Heart right ventricle (tissue), 16 donors: ENCODE measurements at regions not wholly inside any gene's neighbourhood (a gene's known extent, or its start where the extent isn't known, plus 50 kb on each side); places are given as distances from the start of the nearest gene placed in this dataset.

ENCODE experiments used
- ATAC-seq, 8 donors: fragments of 200-7000 bp; cut with Tn5 transposase; one replicate each; pipeline ENCODE4 v1.9.1; 2020; ENCODE audit warnings: mild to moderate bottlenecking in 8 of 8, moderate library complexity in 8 of 8, moderate number of reproducible peaks in 1 of 8
- DNase-seq, 2 donors: peaks; one replicate each; pipeline ENCODE4 v3.0.0-alpha.2; 2020
- H3K27ac ChIP-seq, 10 donors: fragments of 200-600 bp; sonication (generic) in 2 of 10; one replicate each; pipeline versions ENCODE4 v1.5.0 to v1.8.0; 2020 to 2022; ENCODE audit warnings: mild to moderate bottlenecking in 3 of 10
- H3K27me3 ChIP-seq, 7 donors: fragments of 200-600 bp; one replicate each; pipeline ENCODE4 v1.8.0; 2021 to 2022; ENCODE audit warnings: mild to moderate bottlenecking in 2 of 7
- H3K36me3 ChIP-seq, 9 donors: fragments of 200-600 bp; sonication (generic) in 1 of 9; one replicate each; pipeline versions ENCODE4 v1.5.0 to v1.8.0; 2020 to 2022; ENCODE audit warnings: mild to moderate bottlenecking in 2 of 9
- H3K4me1 ChIP-seq, 9 donors: fragments of 200-600 bp; sonication (generic) in 1 of 9; one replicate each; pipeline versions ENCODE4 v1.5.0 to v1.8.0; 2020 to 2022; ENCODE audit warnings: mild to moderate bottlenecking in 4 of 9
- H3K4me3 ChIP-seq, 10 donors: fragments of 200-600 bp; sonication (generic) in 2 of 10; one replicate each; pipeline versions ENCODE4 v1.5.0 to v1.8.0; 2020 to 2022; ENCODE audit warnings: mild to moderate bottlenecking in 7 of 10, moderate library complexity in 2 of 10
- H3K9me3 ChIP-seq, 11 donors: fragments of 200-600 bp in 10 of 11; sonication (generic) in 2 of 11; one replicate each; pipeline versions ENCODE4 v1.5.0 to v1.8.0; 2013 to 2022; ENCODE audit warnings: mild to moderate bottlenecking in 2 of 11, control low read depth in 1 of 11, moderate library complexity in 1 of 11
- WGBS, 2 donors: extraction: QIAGEN DNeasy Blood & Tissue Kit; methylation state at CpG; one replicate each; pipeline ENCODE4 v1.1.7; 2013; ENCODE audit warnings: inconsistent platforms in 1 of 2; 5-methylcytosine and 5-hydroxymethylcytosine counted together
- intact Hi-C, 10 donors: fragments of 100-400 bp; cut with DNase I; formaldehyde crosslinking; loops; one replicate each; pipeline versions ENCODE4 v1.11.1 to v1.14.2; 2022
- TF ChIP-seq, protein P1 (sequence below), 9 donors: fragments of 200-600 bp; sonication (generic) in 2 of 9; IDR thresholded peaks; one replicate each; pipeline versions ENCODE4 v1.5.0 to v1.8.0; 2021 to 2022; ENCODE audit warnings: antibody characterized with exemption in 9 of 9, mild to moderate bottlenecking in 5 of 9, moderate library complexity in 1 of 9
- donor health status: Arrhythmogenic right ventricular cardiomyopathy.
- donor health status: ischemic (EF 13 %, LVEDD 7.1; RV severe dilation, severe dysfunction).
- donor health status: healthy with polysubstance abuse.
- donor health status: DM: no; HTN: yes; CAD: no.
- donor health status: DM: no; HTN: no; CAD: no.
- donor health status: ischemic (EF 25% LVEDD 6.9; RV normal size, moderate dysfunction).
- donor health status: ischemic (EF 25% LVEDD 5.7; RV mildly dilated, moderate dysfunction).
- donor health status: healthy.
- donor health status: DM: yes; HTN: yes; CAD: no.
- donor health status: Ischemic cardiomyopathy.
- donor health status: ischemic (EF 35%, LVEDD 5.7; RV mildly dilated, moderate dysfunction).
- donor health status: nonischemic (EF 11% LVEDD 7.7; RV severe dilation, severe dysfunction).
- donor health status: DM: yes; HTN: yes; CAD: no.
- donor health status: PGD.
- donor health status: ischemic (EF 29% LVEDD 5.4; RV normal size, mild dysfunction).
- donor health status: nonischemic (EF 23%, LVEDD 6.1; RV moderate dilation, normal function).

DNA sequence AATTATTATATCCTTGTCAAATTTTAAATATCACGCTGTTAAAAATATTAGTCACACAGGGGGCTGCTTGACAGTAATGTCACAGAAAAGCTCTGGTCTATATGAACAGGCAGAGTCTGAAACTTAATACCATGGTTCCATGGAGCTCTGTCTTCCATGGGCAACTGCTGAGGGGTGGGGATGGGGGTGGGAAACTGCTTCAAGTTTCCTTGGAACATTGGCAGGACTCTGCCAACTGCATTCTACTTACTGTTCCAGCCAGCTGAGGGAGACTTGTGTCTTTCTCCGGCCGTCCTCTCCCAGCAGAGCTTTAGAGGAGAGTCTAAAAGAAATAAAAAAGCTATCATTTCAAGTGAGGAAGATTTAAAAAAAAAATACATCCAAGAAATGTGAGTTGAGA, 348.7 kb downstream of the ZIC1 start:
- WGBS, 2 donors = 87% methylated on average over 3 of the region's 3 CpGs
- intact Hi-C loops = no loop called here

DNA sequence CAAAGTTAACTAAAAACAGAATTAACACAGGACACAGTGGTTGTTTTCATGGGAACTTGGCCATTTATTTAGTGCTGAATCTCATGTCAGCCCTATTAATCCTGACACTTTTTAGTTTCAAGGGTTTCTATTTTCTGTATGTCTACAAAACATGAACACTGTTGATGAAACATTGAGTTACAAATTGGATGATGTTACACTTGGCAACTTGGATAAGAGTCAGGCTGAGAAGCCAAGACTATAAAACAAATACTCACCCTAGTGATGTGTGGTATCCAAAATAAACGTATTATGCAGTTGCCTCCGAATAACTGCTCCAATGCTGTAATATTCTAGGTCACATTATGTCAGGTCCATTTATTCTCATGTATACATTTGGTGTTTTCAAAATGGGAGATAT, 349.6 kb downstream of the ZIC1 start:
- 30 to 37% methylated on average over 2 of the region's 2 CpGs for WGBS, 2 donors
- Histone ChIP-seq H3K36me3 (no peaks in the 10 kb centered on the region), H3K4me1 (peaks cover 0 to 11% (median 3%) of the 10 kb centered on the region in 9 donors), H3K4me3 (no peak overlapping the region), H3K9me3 (no peaks in the 10 kb centered on the region), H3K27me3 (no peaks in the 10 kb centered on the region), H3K27ac (peak overlapping the region in 3 of 10 donors; percentile 8 to 35 (median 27))
- intact Hi-C loops = no loop called here
- ATAC-seq (peak in 7 of 8 donors; percentile 73 to 93 (median 83)), DNase-seq (no peak)
- TF ChIP-seq, protein P1, sequence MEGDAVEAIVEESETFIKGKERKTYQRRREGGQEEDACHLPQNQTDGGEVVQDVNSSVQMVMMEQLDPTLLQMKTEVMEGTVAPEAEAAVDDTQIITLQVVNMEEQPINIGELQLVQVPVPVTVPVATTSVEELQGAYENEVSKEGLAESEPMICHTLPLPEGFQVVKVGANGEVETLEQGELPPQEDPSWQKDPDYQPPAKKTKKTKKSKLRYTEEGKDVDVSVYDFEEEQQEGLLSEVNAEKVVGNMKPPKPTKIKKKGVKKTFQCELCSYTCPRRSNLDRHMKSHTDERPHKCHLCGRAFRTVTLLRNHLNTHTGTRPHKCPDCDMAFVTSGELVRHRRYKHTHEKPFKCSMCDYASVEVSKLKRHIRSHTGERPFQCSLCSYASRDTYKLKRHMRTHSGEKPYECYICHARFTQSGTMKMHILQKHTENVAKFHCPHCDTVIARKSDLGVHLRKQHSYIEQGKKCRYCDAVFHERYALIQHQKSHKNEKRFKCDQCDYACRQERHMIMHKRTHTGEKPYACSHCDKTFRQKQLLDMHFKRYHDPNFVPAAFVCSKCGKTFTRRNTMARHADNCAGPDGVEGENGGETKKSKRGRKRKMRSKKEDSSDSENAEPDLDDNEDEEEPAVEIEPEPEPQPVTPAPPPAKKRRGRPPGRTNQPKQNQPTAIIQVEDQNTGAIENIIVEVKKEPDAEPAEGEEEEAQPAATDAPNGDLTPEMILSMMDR (IDR thresholded peaks at IDR 0.05) = no peak

More for the DNA sequence above, 348.7 kb downstream of the ZIC1 start:
- TF ChIP-seq, protein P1 (IDR thresholded peaks at IDR 0.05) = no peak
- H3K4me1 ChIP-seq = peaks cover 0 to 11% (median 3%) of the 10 kb centered on the region in 9 donors
- H3K27ac ChIP-seq = peak overlapping the region in 1 of 10 donors; percentile 8
- H3K9me3 ChIP-seq = no peaks in the 10 kb centered on the region
- no peaks in the 10 kb centered on the region for H3K27me3 ChIP-seq
- no peak overlapping the region for H3K4me3 ChIP-seq
- no peaks in the 10 kb centered on the region for H3K36me3 ChIP-seq
- DNase-seq (no peak), ATAC-seq (no peak)

DNA sequence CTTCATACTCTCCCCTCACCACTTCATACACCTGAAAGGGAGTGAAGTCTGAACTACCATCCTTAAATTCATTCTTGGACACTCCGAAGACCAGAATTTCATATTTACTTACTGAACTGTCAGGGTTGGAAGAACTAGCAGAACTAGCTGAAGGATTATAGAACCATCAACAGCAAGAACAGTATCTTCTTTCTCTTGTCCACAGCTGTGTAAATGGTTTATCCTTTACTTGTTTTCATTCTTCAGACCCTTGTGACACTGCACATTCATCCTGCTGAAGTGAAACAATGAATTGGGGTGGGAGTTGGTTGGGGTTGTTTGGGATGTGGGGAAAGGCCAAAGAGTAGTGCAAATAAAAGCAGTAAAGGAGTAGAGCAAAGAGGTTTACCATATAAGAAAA, 350.9 kb downstream of the ZIC1 start:
- TF ChIP-seq, protein P1 (IDR thresholded peaks at IDR 0.05) = no peak
- H3K36me3 ChIP-seq = no peaks in the 10 kb centered on the region

DNA sequence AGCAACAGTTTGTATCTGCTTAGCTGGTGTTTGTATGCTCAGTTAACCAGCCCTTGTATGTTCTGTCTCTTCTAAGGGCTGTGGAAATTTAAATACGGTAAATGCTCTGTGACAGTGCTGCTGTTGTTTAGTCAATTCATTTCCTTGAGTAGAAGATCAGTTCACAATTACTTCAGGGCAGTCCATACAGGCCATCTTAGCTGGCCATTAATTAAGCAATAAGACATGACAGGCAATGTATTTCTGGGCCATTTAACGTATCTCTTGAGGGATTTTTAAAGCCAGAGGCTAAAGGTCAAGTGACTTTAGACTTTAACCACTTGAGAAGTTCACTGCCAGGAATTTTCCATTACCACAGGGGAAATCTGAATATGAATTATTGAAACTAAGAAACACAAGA, 351.8 kb downstream of the ZIC1 start:
- H3K9me3 ChIP-seq = no peaks in the 10 kb centered on the region
- DNase-seq (no peak), ATAC-seq (no peak)
- no peak overlapping the region for H3K4me3 ChIP-seq
- WGBS, 2 donors = 48 to 67% methylated on average over 2 of the region's 2 CpGs
- H3K27me3 ChIP-seq = no peaks in the 10 kb centered on the region
- TF ChIP-seq, protein P1 (IDR thresholded peaks at IDR 0.05) = no peak
- peaks cover 0 to 11% (median 3%) of the 10 kb centered on the region in 9 donors for H3K4me1 ChIP-seq
- intact Hi-C loops = no loop called here
- H3K27ac ChIP-seq = peak overlapping the region in 2 of 10 donors; percentile 12 to 19
- no peaks in the 10 kb centered on the region for H3K36me3 ChIP-seq

More for the DNA sequence above, 350.9 kb downstream of the ZIC1 start:
- no peak overlapping the region for H3K4me3 ChIP-seq
- peaks cover 0 to 11% (median 3%) of the 10 kb centered on the region in 9 donors for H3K4me1 ChIP-seq
- peak overlapping the region in 1 of 10 donors; percentile 35 for H3K27ac ChIP-seq
- ATAC-seq (no peak), DNase-seq (no peak)
- 91 to 98% methylated on average over 1 of the region's 1 CpG for WGBS, 2 donors
- H3K27me3 ChIP-seq = no peaks in the 10 kb centered on the region
- intact Hi-C loops = no loop called here
- H3K9me3 ChIP-seq = no peaks in the 10 kb centered on the region
